ENCODE measurements at regions not wholly inside any gene's neighbourhood (a gene's known extent, or its start where the extent isn't known, plus 50 kb on each side); places are given as distances from the start of the nearest gene placed in this dataset. TPM values are rescaled to one million over a fixed set of nuclear protein-coding genes. Genes with fewer than 3 reads are reported as not detected.

GRCh38 chr7:53518319-53518718, 482.9 kb downstream of the POM121L12 start:
- DNase-seq (ENCODE audit: low spot score) = no peak

- DNase-seq (ENCODE audit: low spot score) = no peak
Observed at GRCh38 chr7:53520841-53521240, 485.4 kb downstream of the POM121L12 start.

- no peak for DNase-seq (ENCODE audit: low spot score)
Observed at GRCh38 chr7:53521638-53522184, 486.3 kb downstream of the POM121L12 start.

GRCh38 chr7:53539558-53539957, 504.1 kb downstream of the POM121L12 start:
- no peak for DNase-seq (ENCODE audit: low spot score)

GRCh38 chr7:53541475-53541874, 506.0 kb downstream of the POM121L12 start:
- DNase-seq (ENCODE audit: low spot score) = no peak

- DNase-seq (ENCODE audit: low spot score) = no peak
Observed at GRCh38 chr7:53542157-53542556, 506.7 kb downstream of the POM121L12 start.

Small RNA genes in the stretch of these regions (small RNA-seq; reads per million reads assigned to genes)
- gene RN7SKP218 (not detected), gene RNU1-14P (0.57 reads per million)

All from HT-29 (cell line).